ENCODE measurements at regions not wholly inside any gene's neighbourhood (a gene's known extent, or its start where the extent isn't known, plus 50 kb on each side); places are given as distances from the start of the nearest gene placed in this dataset.
"Not testable (repeated sequence)": the region's sequence is repeated elsewhere in the genome, so short reads cannot be mapped to it uniquely, and the experiment has no call there.

DNA sequence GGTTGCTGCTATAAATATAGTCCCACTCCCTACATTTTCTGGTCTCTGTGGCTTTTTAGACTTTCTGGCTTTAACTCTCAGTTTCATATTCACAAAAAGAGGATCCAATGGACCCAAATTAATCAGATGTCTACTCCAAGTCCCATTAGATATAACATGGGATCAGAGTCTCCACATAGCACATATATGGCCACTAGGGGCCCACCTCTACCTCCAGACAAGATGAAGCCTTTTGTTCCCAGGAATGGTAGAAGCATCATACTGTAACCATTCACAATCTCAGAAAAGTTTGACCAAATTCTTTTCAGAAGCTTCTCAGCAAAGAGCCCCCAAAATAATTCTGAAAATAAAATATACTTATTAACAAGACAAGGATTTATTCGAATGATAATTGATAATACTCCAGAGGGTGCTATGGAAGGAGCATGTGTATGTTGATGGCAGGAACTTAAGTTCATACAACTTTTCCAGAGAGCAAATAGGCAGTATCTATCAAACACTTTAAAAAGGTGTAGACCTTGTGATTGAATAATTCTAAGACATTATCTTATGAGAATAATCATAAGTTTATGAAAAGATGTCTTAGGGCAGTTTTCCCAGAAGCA, 382.3 kb upstream of the CRIM1 start:
- DNase-seq (ENCODE audit: low read depth in 1 of 2, low spot score in 1 of 2), result peak; percentile 12 to 46
- no peaks in the 10 kb centered on the region for H3K27me3 ChIP-seq
- H3K4me3 ChIP-seq, result no peak overlapping the region
- TF ChIP-seq CTCF (IDR thresholded peaks at IDR 0.05; ENCODE audit: low read depth, low read length), result peak; percentile 33
- H3K27ac ChIP-seq, result no peak overlapping the region
- H3K4me1 ChIP-seq (ENCODE audit: low read depth), result no peaks in the 10 kb centered on the region
- no peaks in the 10 kb centered on the region for H3K9me3 ChIP-seq (ENCODE audit: low read depth)
- H3K36me3 ChIP-seq, result no peaks in the 10 kb centered on the region

DNA sequence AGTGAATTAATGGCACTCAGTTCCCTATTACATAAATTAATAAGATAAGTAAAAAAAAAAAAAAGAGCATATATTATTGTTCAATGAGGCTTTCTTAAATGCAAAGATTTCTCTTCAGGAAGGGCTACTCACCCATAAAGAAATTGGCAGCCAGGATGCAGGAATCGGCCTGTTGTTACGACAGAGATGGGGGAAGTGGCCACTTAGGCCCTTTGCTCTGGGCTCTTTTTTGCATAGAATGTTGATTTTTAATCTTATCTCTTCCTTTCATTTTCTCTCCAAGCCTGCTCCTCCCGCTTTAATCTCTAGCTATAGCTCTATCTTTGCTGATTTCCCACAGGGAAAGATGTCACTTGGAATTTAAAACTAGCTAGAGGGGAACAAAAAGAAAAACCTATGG, 391.8 kb upstream of the CRIM1 start:
- Histone ChIP-seq H3K27me3 (no peaks in the 10 kb centered on the region), H3K4me1 (ENCODE audit: low read depth) (no peaks in the 10 kb centered on the region), H3K4me3 (no peak overlapping the region), H3K9me3 (ENCODE audit: low read depth) (no peaks in the 10 kb centered on the region), H3K36me3 (no peaks in the 10 kb centered on the region), H3K27ac (no peak overlapping the region)
- DNase-seq (ENCODE audit: low read depth in 1 of 2, low spot score in 1 of 2), result peak in 1 of 2 donors; percentile 1
- no peak for TF ChIP-seq CTCF (IDR thresholded peaks at IDR 0.05; ENCODE audit: low read depth, low read length)

DNA sequence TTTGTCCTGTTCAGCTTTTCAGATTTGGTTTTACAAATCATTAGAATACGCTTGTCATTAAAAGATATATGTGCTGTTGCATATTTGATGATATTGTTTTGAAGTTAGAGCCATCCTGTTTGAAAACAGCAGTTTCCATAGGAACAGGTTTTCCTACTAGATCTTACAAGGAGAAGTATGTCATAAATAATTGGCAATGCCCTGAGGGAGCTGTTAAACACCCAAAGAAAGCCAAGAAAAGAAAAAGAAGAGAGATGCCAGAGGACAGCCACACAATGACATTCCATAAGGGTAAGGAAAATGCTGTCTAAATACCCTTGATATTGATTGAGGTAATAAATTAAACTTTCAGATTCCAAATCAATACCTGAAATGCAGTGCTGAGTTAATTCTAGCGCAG, 392.2 kb upstream of the CRIM1 start:
- Histone ChIP-seq H3K36me3 (no peaks in the 10 kb centered on the region), H3K9me3 (ENCODE audit: low read depth) (no peaks in the 10 kb centered on the region), H3K4me3 (no peak overlapping the region), H3K27me3 (no peaks in the 10 kb centered on the region), H3K4me1 (ENCODE audit: low read depth) (no peaks in the 10 kb centered on the region), H3K27ac (no peak overlapping the region)
- TF ChIP-seq CTCF (IDR thresholded peaks at IDR 0.05; ENCODE audit: low read depth, low read length), result no peak
- DNase-seq (ENCODE audit: low read depth in 1 of 2, low spot score in 1 of 2), result no peak

- H3K4me3 ChIP-seq, result no peak overlapping the region
- no peaks in the 10 kb centered on the region for H3K36me3 ChIP-seq
- TF ChIP-seq CTCF (IDR thresholded peaks at IDR 0.05; ENCODE audit: low read depth, low read length), result no peak
- DNase-seq (ENCODE audit: low read depth in 1 of 2, low spot score in 1 of 2), result no peak
- no peaks in the 10 kb centered on the region for H3K27me3 ChIP-seq
- no peak overlapping the region for H3K27ac ChIP-seq
- H3K4me1 ChIP-seq (ENCODE audit: low read depth), result no peaks in the 10 kb centered on the region
- no peaks in the 10 kb centered on the region for H3K9me3 ChIP-seq (ENCODE audit: low read depth)
Measured at GRCh38 chr2:35962585-35963146, 392.9 kb upstream of the CRIM1 start.

- H3K4me1 ChIP-seq (ENCODE audit: low read depth), result no peaks in the 10 kb centered on the region
- H3K9me3 ChIP-seq (ENCODE audit: low read depth), result no peaks in the 10 kb centered on the region
- no peak overlapping the region for H3K27ac ChIP-seq
- no peaks in the 10 kb centered on the region for H3K27me3 ChIP-seq
- no peak for TF ChIP-seq CTCF (IDR thresholded peaks at IDR 0.05; ENCODE audit: low read depth, low read length)
- H3K36me3 ChIP-seq, result no peaks in the 10 kb centered on the region
- no peak for DNase-seq (ENCODE audit: low read depth in 1 of 2, low spot score in 1 of 2)
- no peak overlapping the region for H3K4me3 ChIP-seq
Measured at GRCh38 chr2:35960596-35960995, 395.0 kb upstream of the CRIM1 start.

DNA sequence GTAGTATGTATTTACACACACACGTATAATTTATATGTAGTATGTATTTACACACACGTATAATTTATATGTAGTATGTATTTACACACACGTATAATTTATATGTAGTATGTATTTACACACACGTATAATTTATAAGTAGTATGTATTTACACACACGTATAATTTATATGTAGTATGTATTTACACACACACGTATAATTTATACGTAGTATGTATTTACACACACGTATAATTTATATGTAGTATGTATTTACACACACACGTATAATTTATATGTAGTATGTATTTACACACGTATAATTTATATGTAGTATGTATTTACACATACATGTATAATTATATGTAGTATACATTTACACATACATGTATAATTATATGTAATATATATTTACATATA, 398.5 kb upstream of the CRIM1 start:
- not testable (repeated sequence) for H3K9me3 ChIP-seq (ENCODE audit: low read depth)

More for the DNA sequence above, 398.5 kb upstream of the CRIM1 start:
- not testable (repeated sequence) for DNase-seq (ENCODE audit: low read depth in 1 of 2, low spot score in 1 of 2); H3K4me3 ChIP-seq; H3K36me3 ChIP-seq; H3K4me1 ChIP-seq (ENCODE audit: low read depth); H3K27ac ChIP-seq; H3K27me3 ChIP-seq
